ENCODE measurements at regions not wholly inside any gene's neighbourhood (a gene's known extent, or its start where the extent isn't known, plus 50 kb on each side); places are given as distances from the start of the nearest gene placed in this dataset.

DNA sequence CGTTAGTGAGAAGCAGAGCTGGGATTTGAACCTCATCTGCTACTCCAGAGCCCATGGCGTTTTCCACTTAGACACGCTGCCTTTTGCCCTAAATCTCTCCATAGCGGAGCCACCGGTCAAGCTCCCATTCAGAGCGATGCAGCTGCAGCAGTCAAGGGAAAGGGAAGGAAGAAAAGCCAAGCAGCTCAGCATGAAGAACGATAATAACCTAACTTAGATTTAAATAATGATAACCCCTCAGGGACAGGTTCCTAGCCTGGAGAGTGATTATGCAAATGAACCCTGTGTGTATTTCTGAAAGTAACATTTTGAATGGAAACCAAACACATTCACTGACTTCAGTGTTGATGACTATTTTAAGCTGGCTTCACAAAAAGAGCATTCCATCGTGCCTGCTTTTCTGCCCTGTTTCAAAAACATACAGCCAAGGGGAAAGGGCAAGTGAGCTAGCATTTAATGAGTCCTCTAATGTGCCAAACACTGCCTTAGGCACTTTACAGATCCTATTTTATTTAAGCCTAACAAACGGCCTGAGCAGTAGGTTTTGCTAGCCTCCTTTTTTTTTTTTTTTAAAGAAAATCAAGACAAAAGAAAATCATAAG is 798.3 kb downstream of the CDH8 start:
- H3K27ac ChIP-seq = no peak overlapping the region
- TF ChIP-seq ZFX (IDR thresholded peaks at IDR 0.05) = no peak
- TF ChIP-seq, protein P1, sequence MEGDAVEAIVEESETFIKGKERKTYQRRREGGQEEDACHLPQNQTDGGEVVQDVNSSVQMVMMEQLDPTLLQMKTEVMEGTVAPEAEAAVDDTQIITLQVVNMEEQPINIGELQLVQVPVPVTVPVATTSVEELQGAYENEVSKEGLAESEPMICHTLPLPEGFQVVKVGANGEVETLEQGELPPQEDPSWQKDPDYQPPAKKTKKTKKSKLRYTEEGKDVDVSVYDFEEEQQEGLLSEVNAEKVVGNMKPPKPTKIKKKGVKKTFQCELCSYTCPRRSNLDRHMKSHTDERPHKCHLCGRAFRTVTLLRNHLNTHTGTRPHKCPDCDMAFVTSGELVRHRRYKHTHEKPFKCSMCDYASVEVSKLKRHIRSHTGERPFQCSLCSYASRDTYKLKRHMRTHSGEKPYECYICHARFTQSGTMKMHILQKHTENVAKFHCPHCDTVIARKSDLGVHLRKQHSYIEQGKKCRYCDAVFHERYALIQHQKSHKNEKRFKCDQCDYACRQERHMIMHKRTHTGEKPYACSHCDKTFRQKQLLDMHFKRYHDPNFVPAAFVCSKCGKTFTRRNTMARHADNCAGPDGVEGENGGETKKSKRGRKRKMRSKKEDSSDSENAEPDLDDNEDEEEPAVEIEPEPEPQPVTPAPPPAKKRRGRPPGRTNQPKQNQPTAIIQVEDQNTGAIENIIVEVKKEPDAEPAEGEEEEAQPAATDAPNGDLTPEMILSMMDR (conservative IDR thresholded peaks at IDR 0.05) = no peak

DNA sequence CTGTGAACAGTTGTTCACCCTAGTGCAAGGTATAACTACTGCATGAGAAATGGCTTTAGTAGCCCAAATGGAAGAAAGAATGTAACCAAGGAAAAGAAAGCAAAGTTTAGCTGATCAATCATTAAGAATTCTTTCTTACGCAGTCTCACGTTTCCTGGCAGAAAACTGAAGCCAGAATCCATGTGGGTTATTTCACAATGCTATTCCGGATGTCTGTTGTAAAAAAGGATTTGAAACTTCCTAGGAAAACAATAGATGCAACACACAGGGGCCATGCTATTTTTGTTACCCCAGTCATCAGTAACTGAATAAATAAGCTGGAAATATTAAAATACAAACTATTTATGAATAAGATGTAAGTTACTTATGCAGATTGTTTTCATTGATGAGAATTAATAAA is 802.5 kb downstream of the CDH8 start:
- no peak overlapping the region for H3K27ac ChIP-seq
- no peak for TF ChIP-seq ZFX (IDR thresholded peaks at IDR 0.05)
- TF ChIP-seq, protein P1 (conservative IDR thresholded peaks at IDR 0.05) = no peak

DNA sequence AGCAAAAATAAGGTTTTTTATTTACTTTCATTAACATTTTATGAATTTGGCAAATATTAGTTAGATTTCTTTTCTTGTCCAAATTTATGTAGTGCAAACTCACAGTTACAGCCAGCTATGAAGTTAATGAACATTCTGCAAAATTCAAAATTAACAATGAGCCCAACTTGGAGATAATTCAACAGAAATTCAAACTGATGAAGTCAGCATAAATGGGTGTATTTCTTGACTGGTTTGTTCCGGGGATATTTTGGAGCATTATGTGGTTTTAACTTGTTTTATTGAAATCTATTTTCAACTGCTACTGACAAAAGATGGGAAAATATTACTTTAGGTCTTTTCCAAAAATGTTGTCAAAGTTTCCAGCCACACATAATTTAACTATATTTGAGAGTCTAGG is 807.9 kb downstream of the CDH8 start:
- TF ChIP-seq, protein P1 (conservative IDR thresholded peaks at IDR 0.05) = no peak
- no peak for TF ChIP-seq ZFX (IDR thresholded peaks at IDR 0.05)
- H3K27ac ChIP-seq = no peak overlapping the region

DNA sequence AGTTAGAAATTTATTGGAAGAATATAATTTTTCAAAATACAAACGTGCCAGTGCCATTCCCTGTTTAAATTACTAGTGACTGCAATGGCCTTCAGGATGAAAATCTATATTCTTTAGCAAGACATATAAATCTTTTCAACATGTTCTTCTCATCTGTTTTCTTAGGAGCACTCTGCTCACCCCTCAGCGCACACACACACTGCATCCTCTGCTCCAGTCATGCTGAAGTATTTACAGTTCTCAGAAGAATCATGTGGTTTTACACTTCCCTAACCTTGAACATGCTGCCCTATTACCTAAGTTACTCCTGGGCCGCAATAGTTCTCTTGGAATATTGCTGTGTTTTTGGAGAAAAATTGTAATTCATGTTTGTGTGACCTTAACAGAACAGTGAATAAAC is 820.6 kb downstream of the CDH8 start:
- TF ChIP-seq, protein P1 (conservative IDR thresholded peaks at IDR 0.05) = no peak
- no peak for TF ChIP-seq ZFX (IDR thresholded peaks at IDR 0.05)

DNA sequence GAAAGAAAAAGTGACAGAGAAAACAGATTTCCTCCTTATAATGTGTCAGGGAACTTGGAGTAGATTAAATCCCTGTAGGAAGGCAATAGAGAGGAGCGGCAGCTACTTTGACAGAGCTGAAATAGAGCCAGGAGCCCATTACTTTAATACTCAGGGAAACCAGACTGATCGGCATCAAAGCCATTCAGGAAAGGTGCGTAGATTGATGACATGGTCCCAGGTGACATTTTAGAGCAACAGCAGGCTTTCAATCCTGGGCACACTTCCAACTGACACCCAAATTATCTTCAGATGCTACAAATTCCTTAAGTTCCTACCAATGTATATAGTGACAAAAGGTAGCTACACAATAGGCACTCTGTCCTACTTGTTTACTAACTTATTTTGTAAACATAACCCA is 821.5 kb downstream of the CDH8 start:
- TF ChIP-seq, protein P1 (conservative IDR thresholded peaks at IDR 0.05) = no peak
- TF ChIP-seq ZFX (IDR thresholded peaks at IDR 0.05) = no peak
- no peak overlapping the region for H3K27ac ChIP-seq

More for the DNA sequence above, 820.6 kb downstream of the CDH8 start:
- no peak overlapping the region for H3K27ac ChIP-seq

DNA sequence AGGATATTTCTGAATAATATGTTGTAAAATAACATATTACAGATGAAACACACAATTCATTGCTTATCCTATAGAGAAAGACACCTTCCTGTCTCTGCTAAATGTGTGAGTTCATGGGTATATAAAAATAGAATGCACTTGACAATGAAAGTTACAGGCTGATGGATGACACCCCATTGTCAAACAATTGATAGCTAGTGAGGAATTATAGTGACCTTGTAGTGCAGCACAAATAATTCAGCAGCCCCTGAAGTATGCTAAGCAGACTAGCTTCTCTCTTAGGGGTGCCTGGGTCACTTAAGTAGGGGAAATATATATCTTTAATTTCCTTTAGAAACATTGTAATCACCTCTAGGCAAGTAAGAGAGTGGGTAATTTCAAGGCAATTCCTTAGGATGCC is 826.2 kb downstream of the CDH8 start:
- TF ChIP-seq ZFX (IDR thresholded peaks at IDR 0.05) = no peak
- TF ChIP-seq, protein P1 (conservative IDR thresholded peaks at IDR 0.05) = no peak
- no peak overlapping the region for H3K27ac ChIP-seq

DNA sequence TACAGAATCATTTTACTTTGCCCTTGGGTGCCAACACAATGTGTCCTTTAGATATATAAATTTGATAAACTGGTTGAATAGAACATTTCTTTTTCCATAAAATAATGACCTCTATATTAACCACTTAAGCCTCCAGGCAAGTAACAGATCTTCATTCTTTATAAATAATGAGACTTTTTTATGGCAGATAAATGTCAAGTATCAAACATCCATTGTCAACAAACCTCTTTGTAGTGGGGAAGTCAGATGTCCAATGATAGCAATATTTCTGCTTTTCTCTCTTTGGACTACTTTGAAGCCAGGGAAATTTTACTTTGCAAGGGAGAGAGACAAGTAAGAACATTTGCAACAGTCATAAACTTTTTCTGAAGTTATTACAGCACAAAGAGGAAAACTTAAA is 841.2 kb downstream of the CDH8 start:
- H3K27ac ChIP-seq = no peak overlapping the region
- TF ChIP-seq, protein P1 (conservative IDR thresholded peaks at IDR 0.05) = no peak
- no peak for TF ChIP-seq ZFX (IDR thresholded peaks at IDR 0.05)
